Central memory CD8-positive, alpha-beta T cell (primary cell): ENCODE measurements at regions not wholly inside any gene's neighbourhood (a gene's known extent, or its start where the extent isn't known, plus 50 kb on each side); places are given as distances from the start of the nearest gene placed in this dataset.
"Not testable (repeated sequence)": the region's sequence is repeated elsewhere in the genome, so short reads cannot be mapped to it uniquely, and the experiment has no call there.

Source experiments
- ATAC-seq: fragments of 150-1000 bp; cut with Tn5 transposase; replicated peaks from 2 replicates; pipeline ENCODE4 v1.10.0; 2022; ENCODE audit warnings: mild to moderate bottlenecking, moderate FRiP score, moderate number of reproducible peaks; ENCODE audit not compliant: poor library complexity, severe bottlenecking; ENCODE audit errors: extremely low read depth
- DNase-seq, 2 donors: peaks; one replicate each; pipeline ENCODE4 v3.0.0; 2021; ENCODE audit warnings: low spot score in 2 of 2
- H3K27ac Mint-ChIP-seq: one replicate; pipeline ENCODE4 v1.8.0; 2022; ENCODE audit warnings: low read depth, mild to moderate bottlenecking, moderate library complexity, mixed read lengths
- H3K27me3 Mint-ChIP-seq: one replicate; pipeline ENCODE4 v1.8.0; 2022; ENCODE audit warnings: mixed read lengths
- H3K36me3 Mint-ChIP-seq: one replicate; pipeline ENCODE4 v1.8.0; 2022; ENCODE audit warnings: mild to moderate bottlenecking, moderate library complexity, mixed read lengths; ENCODE audit not compliant: insufficient read depth
- H3K4me1 Mint-ChIP-seq: one replicate; pipeline ENCODE4 v1.8.0; 2022; ENCODE audit warnings: mixed read lengths
- H3K4me3 Mint-ChIP-seq: one replicate; pipeline ENCODE4 v1.8.0; 2022; ENCODE audit warnings: mild to moderate bottlenecking, moderate library complexity, mixed read lengths
- H3K9me3 Mint-ChIP-seq: one replicate; pipeline ENCODE4 v1.8.0; 2022; ENCODE audit warnings: mixed read lengths

DNA sequence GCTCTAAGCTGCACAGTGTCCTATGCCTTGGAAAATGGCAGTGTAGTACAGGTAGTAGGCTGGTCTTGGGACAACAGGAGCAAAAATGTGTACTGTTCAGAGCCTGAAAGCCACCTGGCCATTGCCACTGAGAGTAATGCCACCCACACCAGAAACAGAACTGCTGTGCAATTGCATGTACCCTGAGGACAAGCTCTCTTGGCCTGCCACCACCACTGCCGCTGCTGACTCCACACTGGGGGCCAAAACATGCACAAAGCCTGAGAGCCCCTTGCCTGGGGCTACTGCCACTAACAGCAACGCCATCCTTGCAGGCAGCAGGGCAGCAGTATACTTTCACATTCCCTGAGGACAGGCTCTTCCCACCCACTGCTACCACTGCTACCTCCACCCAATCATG is 251.9 kb upstream of the CDH12 start:
- Mint-ChIP-seq H3K27me3 (no peaks in the 10 kb centered on the region), H3K4me1 (no peaks in the 10 kb centered on the region), H3K27ac (no peak overlapping the region), H3K36me3 (no peaks in the 10 kb centered on the region), H3K4me3 (no peak overlapping the region), H3K9me3 (peaks cover 35% of the 10 kb centered on the region)
- DNase-seq (no peak), ATAC-seq (no peak)

DNA sequence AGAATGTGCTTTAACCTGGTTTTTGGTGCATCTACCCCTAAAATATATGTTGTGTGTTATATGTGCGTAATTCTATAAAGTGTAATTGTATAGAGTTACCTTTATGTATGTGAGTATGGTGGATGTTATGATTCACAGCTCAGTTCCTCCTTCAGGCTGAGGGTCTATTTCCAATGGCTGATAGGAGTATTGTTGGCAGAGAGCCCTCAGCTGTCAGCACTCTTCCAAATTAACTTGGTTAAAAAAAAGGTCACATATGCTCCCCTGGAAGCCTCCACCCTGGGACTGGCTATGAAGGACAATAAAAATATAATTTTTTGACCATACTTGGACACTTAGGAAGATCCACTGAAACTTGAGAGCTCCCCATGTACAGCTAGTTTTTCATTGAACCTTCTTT is 250.4 kb upstream of the CDH12 start:
- ATAC-seq (no peak), DNase-seq (no peak)
- Mint-ChIP-seq H3K27me3 (no peaks in the 10 kb centered on the region), H3K27ac (no peak overlapping the region), H3K4me3 (no peak overlapping the region), H3K9me3 (peaks cover 37% of the 10 kb centered on the region), H3K4me1 (no peaks in the 10 kb centered on the region), H3K36me3 (no peaks in the 10 kb centered on the region)

DNA sequence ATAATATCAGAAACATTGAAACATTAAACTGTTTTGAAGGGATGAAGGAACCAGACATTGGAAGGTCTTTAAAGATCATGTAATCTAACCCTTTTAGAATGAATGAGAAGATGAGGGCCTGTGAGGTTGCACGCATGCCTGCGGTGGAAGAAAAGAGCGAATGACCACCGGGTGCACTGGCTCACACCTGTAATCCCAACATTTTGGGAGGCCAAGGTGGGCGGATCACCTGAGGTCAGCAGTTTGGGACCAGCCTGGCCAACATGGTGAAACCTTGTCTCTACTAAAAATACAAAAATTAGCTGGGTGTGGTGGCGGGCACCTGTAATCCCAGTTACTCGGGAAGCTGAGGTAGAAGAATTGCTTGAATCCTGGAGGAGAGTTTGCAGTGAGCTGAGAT is 242.3 kb upstream of the CDH12 start:
- not testable (repeated sequence) for H3K27ac Mint-ChIP-seq, H3K27me3 Mint-ChIP-seq, DNase-seq, ATAC-seq, H3K4me3 Mint-ChIP-seq, H3K36me3 Mint-ChIP-seq, H3K4me1 Mint-ChIP-seq
- H3K9me3 Mint-ChIP-seq: peaks cover 19% of the 10 kb centered on the region

DNA sequence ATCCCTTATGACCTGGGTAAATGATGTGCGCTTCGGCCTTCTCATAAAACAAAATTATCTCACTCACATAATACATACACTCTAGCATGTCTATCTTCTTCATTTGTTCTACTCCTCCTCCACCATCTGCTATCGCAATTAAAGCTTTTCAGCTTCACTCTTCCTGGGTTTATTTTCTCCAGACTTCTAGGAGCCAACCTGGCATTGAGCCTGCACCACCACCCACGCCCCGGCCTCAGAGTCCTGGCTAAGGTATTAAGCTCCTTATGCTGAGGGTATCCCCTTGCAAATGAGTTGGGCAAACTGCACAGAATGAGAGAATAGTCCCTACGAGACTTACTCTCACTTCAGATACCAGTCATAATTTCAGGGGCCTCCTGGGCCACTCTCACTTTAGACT is 236.1 kb upstream of the CDH12 start:
- Mint-ChIP-seq H3K27me3 (no peaks in the 10 kb centered on the region), H3K4me3 (no peak overlapping the region), H3K9me3 (peaks cover 16% of the 10 kb centered on the region), H3K36me3 (no peaks in the 10 kb centered on the region), H3K27ac (no peak overlapping the region), H3K4me1 (no peaks in the 10 kb centered on the region)
- DNase-seq: no peak
- ATAC-seq: no peak

DNA sequence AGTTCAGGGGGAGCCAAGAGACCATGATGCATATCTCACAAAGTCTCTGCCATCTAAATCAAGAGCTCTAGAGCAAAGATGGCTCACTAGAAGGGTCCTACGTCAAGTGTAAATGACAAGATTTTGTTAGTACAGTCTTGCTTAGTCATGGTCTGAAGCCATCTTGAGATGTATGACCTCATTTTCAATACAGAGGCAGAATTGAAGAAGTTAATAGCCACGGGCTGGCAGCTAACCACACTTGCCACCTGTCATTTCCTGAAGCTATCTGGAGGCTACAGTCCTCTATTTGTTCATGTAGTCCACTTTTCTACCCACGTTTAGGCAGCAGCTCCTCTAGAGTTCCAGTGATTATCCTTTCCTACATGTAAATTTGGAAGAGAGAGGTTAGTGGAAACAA is 231.7 kb upstream of the CDH12 start:
- ATAC-seq (no peak), DNase-seq (no peak)
- Mint-ChIP-seq H3K9me3 (peaks cover 21% of the 10 kb centered on the region), H3K4me1 (no peaks in the 10 kb centered on the region), H3K4me3 (no peak overlapping the region), H3K27ac (no peak overlapping the region), H3K27me3 (no peaks in the 10 kb centered on the region), H3K36me3 (no peaks in the 10 kb centered on the region)

DNA sequence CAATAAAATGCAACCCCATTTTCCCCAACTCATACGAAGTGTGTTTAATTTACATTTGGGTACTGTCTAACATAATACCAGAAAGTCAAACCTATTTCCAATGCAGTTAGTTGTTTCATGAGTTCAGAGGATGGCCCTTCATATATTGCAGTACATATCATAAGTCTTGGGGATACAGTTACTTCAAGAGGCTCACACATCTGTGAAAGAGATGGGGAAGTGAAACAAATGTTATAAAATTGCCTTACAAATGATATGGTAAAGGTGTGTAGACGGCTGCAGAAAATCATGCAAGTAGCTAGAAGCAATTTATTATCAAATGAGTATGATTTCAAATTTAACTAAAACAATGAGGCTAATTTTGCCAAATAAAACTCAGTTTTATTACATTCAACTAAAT is 219.0 kb upstream of the CDH12 start:
- Mint-ChIP-seq H3K36me3 (no peaks in the 10 kb centered on the region), H3K9me3 (peaks cover under 1% of the 10 kb centered on the region), H3K27me3 (no peaks in the 10 kb centered on the region), H3K4me3 (no peak overlapping the region), H3K4me1 (no peaks in the 10 kb centered on the region), H3K27ac (no peak overlapping the region)
- DNase-seq (no peak), ATAC-seq (no peak)

DNA sequence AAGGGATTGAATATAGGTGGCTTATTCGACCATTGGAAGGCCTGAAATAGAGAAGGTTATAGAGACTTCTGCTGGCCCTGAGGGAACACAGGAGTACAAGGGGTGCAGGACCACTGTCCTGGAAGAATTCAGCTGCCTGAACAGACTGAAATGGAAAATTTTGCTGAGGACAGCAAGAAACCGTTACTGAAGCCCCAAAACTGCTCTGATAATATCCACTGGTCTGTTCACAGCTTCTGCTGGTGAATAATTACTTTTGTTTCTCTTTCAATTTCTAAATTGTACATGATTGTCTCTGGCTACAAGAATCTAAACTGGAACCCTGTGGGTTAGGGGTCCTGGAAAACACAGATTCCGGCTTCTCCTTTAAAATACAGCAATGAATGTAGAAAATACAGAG is 218.5 kb upstream of the CDH12 start:
- Mint-ChIP-seq H3K4me3 (no peak overlapping the region), H3K27me3 (no peaks in the 10 kb centered on the region), H3K9me3 (peaks cover 5% of the 10 kb centered on the region), H3K4me1 (no peaks in the 10 kb centered on the region), H3K27ac (no peak overlapping the region), H3K36me3 (no peaks in the 10 kb centered on the region)
- ATAC-seq: no peak
- DNase-seq: no peak

DNA sequence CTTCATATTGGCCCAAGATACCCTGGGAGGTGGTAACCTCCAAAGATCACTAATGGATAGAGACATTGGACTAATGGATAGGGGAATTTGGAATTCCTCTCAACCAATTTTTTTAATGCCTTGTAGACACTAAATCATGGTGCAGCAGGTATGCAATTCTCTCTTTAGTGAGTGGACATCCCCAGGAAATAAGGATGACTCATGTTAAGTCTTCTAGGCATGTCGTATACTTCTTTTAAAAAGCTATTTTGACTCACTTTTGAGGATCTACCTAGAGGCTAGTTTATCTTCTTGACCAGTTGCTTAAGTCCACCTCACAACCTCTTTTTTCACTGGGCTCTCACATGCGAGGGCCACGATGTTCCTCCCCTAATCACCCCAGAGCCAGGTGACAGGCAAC is 211.6 kb upstream of the CDH12 start:
- DNase-seq (no peak), ATAC-seq (no peak)
- H3K9me3 Mint-ChIP-seq: peaks cover 23% of the 10 kb centered on the region
- no peaks in the 10 kb centered on the region for H3K27me3 Mint-ChIP-seq
- H3K36me3 Mint-ChIP-seq: no peaks in the 10 kb centered on the region
- H3K4me1 Mint-ChIP-seq: no peaks in the 10 kb centered on the region
- H3K27ac Mint-ChIP-seq: no peak overlapping the region
- H3K4me3 Mint-ChIP-seq: no peak overlapping the region

DNA sequence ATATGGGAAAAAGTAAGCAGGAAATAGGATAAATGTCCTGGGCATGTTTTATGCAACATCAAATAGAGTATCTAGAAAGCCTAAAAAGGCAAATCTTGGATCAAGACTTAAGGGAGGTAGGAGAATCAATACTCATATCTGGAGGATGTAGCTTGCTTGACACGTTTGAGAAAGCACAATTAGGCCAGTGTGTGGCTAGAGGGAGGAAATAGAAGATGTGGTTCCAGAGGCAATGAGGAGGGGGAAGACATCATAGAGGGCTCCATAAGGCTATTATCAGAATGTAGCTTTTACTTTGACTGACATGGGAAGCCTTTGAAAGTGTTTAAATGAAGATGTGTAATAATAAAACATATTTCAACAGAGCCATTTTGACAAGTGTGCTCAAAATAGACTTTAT is 200.7 kb upstream of the CDH12 start:
- H3K27ac Mint-ChIP-seq: no peak overlapping the region
- no peaks in the 10 kb centered on the region for H3K4me1 Mint-ChIP-seq
- H3K9me3 Mint-ChIP-seq: peaks cover 23% of the 10 kb centered on the region
- no peak for ATAC-seq
- DNase-seq: no peak
- H3K36me3 Mint-ChIP-seq: no peaks in the 10 kb centered on the region
- no peaks in the 10 kb centered on the region for H3K27me3 Mint-ChIP-seq
- no peak overlapping the region for H3K4me3 Mint-ChIP-seq

DNA sequence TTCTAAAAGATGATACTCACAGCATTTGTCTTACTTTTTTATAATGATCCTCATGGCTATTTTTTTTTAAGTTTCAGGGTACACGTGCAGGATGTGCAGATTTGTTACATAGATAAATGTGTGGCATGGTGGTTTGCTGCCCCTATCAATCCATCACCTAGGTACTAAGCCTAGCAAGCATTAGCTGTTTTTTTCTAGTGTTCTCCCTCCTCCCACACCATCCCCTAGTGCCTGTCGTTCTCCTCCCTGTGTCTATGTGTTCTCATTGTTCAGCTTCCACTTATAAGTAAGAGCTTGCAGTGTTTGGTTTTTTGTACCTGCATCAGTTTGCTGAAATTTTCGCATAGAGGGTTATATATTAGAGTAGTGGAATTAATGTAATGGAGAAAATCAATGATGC is 189.1 kb upstream of the CDH12 start:
- ATAC-seq: no peak
- H3K27me3 Mint-ChIP-seq: no peaks in the 10 kb centered on the region
- H3K4me1 Mint-ChIP-seq: no peaks in the 10 kb centered on the region
- H3K4me3 Mint-ChIP-seq: no peak overlapping the region
- H3K36me3 Mint-ChIP-seq: no peaks in the 10 kb centered on the region
- H3K27ac Mint-ChIP-seq: no peak overlapping the region
- DNase-seq: no peak
- peaks cover 27% of the 10 kb centered on the region for H3K9me3 Mint-ChIP-seq

DNA sequence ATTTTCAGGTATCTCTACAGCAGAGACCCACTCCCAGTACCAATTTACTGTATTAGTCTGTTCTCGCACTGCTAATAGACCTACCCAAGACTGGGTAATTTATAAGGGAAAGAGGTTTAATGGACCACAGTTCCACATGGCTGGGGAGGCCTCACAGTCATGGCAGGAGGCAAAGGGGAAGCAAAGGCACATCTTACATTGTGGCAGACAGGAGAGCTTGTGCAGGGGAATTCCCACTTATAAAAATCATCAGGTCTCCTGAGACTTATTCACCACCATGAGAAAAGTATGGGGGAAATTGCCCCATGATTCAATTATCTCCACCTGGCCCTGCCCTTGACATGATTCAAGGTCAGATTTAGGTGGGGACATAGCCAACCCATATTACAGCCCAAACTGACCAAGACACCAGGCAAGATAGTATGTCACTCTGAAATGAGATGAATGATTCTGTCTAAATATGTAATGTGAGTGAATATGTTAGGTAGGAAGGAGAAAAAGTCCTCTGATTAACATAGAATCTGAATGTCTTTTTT is 182.5 kb upstream of the CDH12 start:
- Mint-ChIP-seq H3K27ac (no peak overlapping the region), H3K9me3 (peaks cover 13% of the 10 kb centered on the region), H3K36me3 (peaks cover 2% of the 10 kb centered on the region), H3K27me3 (no peaks in the 10 kb centered on the region), H3K4me1 (no peaks in the 10 kb centered on the region), H3K4me3 (no peak overlapping the region)
- no peak for DNase-seq
- ATAC-seq: no peak

DNA sequence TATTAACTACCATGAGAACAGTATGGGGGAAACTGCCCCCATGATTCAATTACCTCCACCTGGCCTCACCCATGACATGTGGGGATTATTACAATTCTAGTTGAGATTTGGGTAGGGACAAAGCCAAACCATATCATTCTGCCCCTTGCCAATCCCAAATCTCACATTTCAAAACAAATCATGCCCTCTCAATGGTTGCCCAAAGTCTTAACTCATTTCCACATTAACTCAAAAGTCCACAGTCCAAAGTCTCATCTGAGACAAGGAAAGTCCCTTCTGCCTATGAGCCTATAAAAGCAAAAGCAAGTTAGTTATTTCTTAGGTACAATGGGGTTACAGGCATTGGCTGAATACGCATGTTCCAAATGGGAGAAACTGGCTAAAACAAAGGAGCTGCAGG is 180.7 kb upstream of the CDH12 start:
- Mint-ChIP-seq H3K36me3 (peaks cover 2% of the 10 kb centered on the region), H3K4me1 (no peaks in the 10 kb centered on the region), H3K4me3 (no peak overlapping the region), H3K27me3 (no peaks in the 10 kb centered on the region), H3K9me3 (peaks cover 8% of the 10 kb centered on the region), H3K27ac (no peak overlapping the region)
- ATAC-seq: no peak
- DNase-seq: no peak

DNA sequence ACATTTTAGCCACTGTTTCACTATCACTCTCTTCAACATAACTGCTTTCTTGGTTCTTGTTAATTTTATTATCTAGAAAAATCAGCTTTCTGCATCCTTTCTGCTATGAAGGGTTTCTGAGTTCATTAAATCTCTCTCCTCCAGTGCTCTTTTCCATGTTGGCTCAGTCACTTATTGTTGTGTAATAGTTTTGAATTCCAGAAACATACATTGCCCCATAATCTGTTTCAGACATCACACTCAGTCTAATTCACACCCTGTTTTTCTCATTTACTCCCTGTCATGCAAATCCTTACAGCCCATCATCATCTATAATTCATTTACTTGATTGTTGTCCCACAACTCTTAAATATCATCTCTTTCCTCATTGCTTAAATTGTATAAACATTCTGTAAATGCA is 176.1 kb upstream of the CDH12 start:
- Mint-ChIP-seq H3K36me3 (peaks cover 2% of the 10 kb centered on the region), H3K9me3 (peaks cover 5% of the 10 kb centered on the region)
- ATAC-seq: no peak

DNA sequence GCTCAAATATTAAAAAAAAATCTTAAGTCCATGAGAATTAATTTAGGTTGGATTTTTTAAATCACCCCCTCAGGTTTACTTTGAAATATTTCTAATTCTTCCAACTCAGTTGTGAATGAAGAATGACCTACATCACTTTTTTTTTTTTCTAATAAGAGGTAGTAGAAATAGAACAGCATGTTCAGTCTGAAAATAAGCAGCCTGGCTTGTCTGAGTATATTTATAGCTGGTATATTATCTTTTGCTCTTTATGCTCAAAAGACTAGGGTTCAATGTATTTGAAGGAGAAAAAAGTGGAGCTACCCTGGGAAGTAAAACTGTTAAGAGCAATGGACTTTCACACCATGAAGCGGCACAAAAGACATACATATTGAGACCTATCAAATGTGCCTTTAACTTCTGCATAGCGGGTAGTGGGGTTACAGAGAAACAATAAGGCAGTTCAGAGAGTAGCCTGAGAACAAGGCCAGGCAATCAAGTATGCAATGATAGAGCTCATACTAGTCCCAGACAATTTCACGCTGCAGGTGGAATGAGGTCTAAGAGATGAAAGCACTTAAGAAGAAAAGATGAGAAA is 175.4 kb upstream of the CDH12 start:
- DNase-seq: no peak
- H3K4me1 Mint-ChIP-seq: no peaks in the 10 kb centered on the region
- peaks cover under 1% of the 10 kb centered on the region for H3K36me3 Mint-ChIP-seq
- no peak overlapping the region for H3K27ac Mint-ChIP-seq
- H3K27me3 Mint-ChIP-seq: no peaks in the 10 kb centered on the region
- no peak for ATAC-seq
- H3K4me3 Mint-ChIP-seq: no peak overlapping the region
- peaks cover 5% of the 10 kb centered on the region for H3K9me3 Mint-ChIP-seq

More for the DNA sequence above, 176.1 kb upstream of the CDH12 start:
- no peaks in the 10 kb centered on the region for H3K4me1 Mint-ChIP-seq
- H3K27ac Mint-ChIP-seq: no peak overlapping the region
- DNase-seq: no peak
- H3K4me3 Mint-ChIP-seq: no peak overlapping the region
- H3K27me3 Mint-ChIP-seq: no peaks in the 10 kb centered on the region
